Caco-2 (cell line): ENCODE measurements at regions not wholly inside any gene's neighbourhood (a gene's known extent, or its start where the extent isn't known, plus 50 kb on each side); places are given as distances from the start of the nearest gene placed in this dataset.

Source experiments
- BruUV-seq: library from RNA; stranded (reverse); fragments of 400-500 nt; replicated peaks from 2 replicates; lab custom pipeline; 2021; lab: Mats Ljungman, UMichigan
- CTCF ChIA-PET: fragments of 300-600 bp; sonication (Branson Sonifier 250); formaldehyde crosslinking; loops from one replicate; lab custom pipeline; 2022; ENCODE audit warnings: antibody characterized with exemption; lab: Charles Lee
- POLR2A ChIA-PET: fragments of 300-600 bp; sonication (Branson Sonifier 250); formaldehyde crosslinking; loops from one replicate; lab custom pipeline; 2022; ENCODE audit warnings: antibody characterized with exemption; lab: Charles Lee
- DNase-seq, 2 experiments: peaks; one replicate each; pipeline versions ENCODE4 v3.0.0 to v3.0.0-alpha.2; 2020 to 2022
- H3K27me3 ChIP-seq: replicated peaks from 2 replicates; pipeline ENCODE4 v1.6.0; 2011; ENCODE audit warnings: low read length; ENCODE audit not compliant: control insufficient read depth, insufficient read depth
- H3K36me3 ChIP-seq: 2 replicates; pipeline ENCODE4 v1.5.1; 2011; ENCODE audit warnings: low read length; ENCODE audit not compliant: control insufficient read depth, insufficient read depth
- H3K4me1 ChIP-seq: fragments of 250-450 bp; sonication (Bioruptor Pico); 2 replicates; pipeline ENCODE4 v1.5.1; 2020; ENCODE audit warnings: mild to moderate bottlenecking
- H3K4me3 ChIP-seq: 2 replicates; pipeline ENCODE4 v1.5.1; 2011; ENCODE audit warnings: low read depth, mild to moderate bottlenecking, control low read depth, low read length
- H3K9me3 ChIP-seq: fragments of 250-450 bp; sonication (Bioruptor Pico); 2 replicates; pipeline ENCODE4 v1.5.1; 2020; ENCODE audit warnings: mild to moderate bottlenecking, moderate library complexity
- H3K27ac Mint-ChIP-seq: one replicate; pipeline ENCODE4 v1.8.0; 2022; ENCODE audit warnings: mixed read lengths; ENCODE audit not compliant: unreplicated experiment
- H3K27me3 Mint-ChIP-seq: one replicate; pipeline ENCODE4 v1.8.0; 2022; ENCODE audit warnings: mixed read lengths; ENCODE audit not compliant: insufficient read depth, unreplicated experiment
- H3K36me3 Mint-ChIP-seq: one replicate; pipeline ENCODE4 v1.8.0; 2022; ENCODE audit warnings: mild to moderate bottlenecking, mixed read lengths; ENCODE audit not compliant: insufficient read depth, unreplicated experiment
- H3K4me1 Mint-ChIP-seq: one replicate; pipeline ENCODE4 v1.8.0; 2022; ENCODE audit warnings: low read depth, mixed read lengths; ENCODE audit not compliant: unreplicated experiment
- H3K4me3 Mint-ChIP-seq: one replicate; pipeline ENCODE4 v1.8.0; 2022; ENCODE audit warnings: mild to moderate bottlenecking, moderate library complexity, mixed read lengths; ENCODE audit not compliant: unreplicated experiment
- H3K9me3 Mint-ChIP-seq: one replicate; pipeline ENCODE4 v1.8.0; 2022; ENCODE audit warnings: mixed read lengths; ENCODE audit not compliant: unreplicated experiment
- CTCF ChIP-seq, 2 experiments: fragments of 200-600 bp in 1 of 2; IDR thresholded peaks; 1 replicate in 1 of 2; 2 replicates in 1 of 2; pipeline versions ENCODE4 v1.5.1 to v1.8.0; 2011 to 2022; ENCODE audit warnings: antibody characterized with exemption in 1 of 2, control low read depth in 1 of 2, inconsistent platforms in 1 of 2, low read depth in 1 of 2, low read length in 1 of 2, mild to moderate bottlenecking in 1 of 2, moderate library complexity in 1 of 2; ENCODE audit not compliant: insufficient read depth in 1 of 2, severe bottlenecking in 1 of 2, unreplicated experiment in 1 of 2
- intact Hi-C: fragments of 100-400 bp; cut with micrococcal nuclease; formaldehyde crosslinking; loops from one replicate; pipeline ENCODE4 v1.10.0; 2022; ENCODE audit not compliant: unreplicated experiment

GRCh38 chr13:26498656-26499601 is 58.6 kb upstream of the WASF3 start:
- no peak overlapping the region for H3K4me3 Mint-ChIP-seq
- Histone ChIP-seq H3K9me3 (no peaks in the 10 kb centered on the region), H3K36me3 (no peaks in the 10 kb centered on the region), H3K4me1 (no peaks in the 10 kb centered on the region), H3K4me3 (no peak overlapping the region), H3K27me3 (no peaks in the 10 kb centered on the region)
- POLR2A ChIA-PET: no interaction called here
- BruUV-seq: no TSS peak
- CTCF ChIA-PET: interaction anchor here (6.2 kb wide), 1 partner anchor 313 kb away, joined by 111 read pairs; no protein-coding TSS in a partner anchor
- H3K36me3 Mint-ChIP-seq: no peaks in the 10 kb centered on the region
- no peaks in the 10 kb centered on the region for H3K9me3 Mint-ChIP-seq
- no peaks in the 10 kb centered on the region for H3K4me1 Mint-ChIP-seq
- H3K27me3 Mint-ChIP-seq: peaks cover 4% of the 10 kb centered on the region
- H3K27ac Mint-ChIP-seq: no peak overlapping the region
- intact Hi-C loops: loop anchor here (5.0 kb wide), 2 partner anchors 122 to 128 kb away; no protein-coding TSS in a partner anchor
- TF ChIP-seq CTCF (IDR thresholded peaks at IDR 0.05; ENCODE audit: insufficient read depth in 1 of 2, low read depth in 1 of 2, low read length in 1 of 2, severe bottlenecking in 1 of 2, unreplicated experiment in 1 of 2): peak; percentile 12 to 50
- DNase-seq: peak; percentile 51 to 57

GRCh38 chr13:26500618-26501320 is 56.7 kb upstream of the WASF3 start:
- H3K27ac Mint-ChIP-seq: no peak overlapping the region
- POLR2A ChIA-PET: no interaction called here
- no TSS peak for BruUV-seq
- CTCF ChIA-PET: interaction anchor here (1.1 kb wide), 1 partner anchor 315 kb away, joined by 3 read pairs; no protein-coding TSS in a partner anchor
- Histone ChIP-seq H3K4me3 (no peak overlapping the region), H3K9me3 (no peaks in the 10 kb centered on the region), H3K27me3 (no peaks in the 10 kb centered on the region), H3K36me3 (no peaks in the 10 kb centered on the region), H3K4me1 (no peaks in the 10 kb centered on the region)
- no peak overlapping the region for H3K4me3 Mint-ChIP-seq
- H3K9me3 Mint-ChIP-seq: no peaks in the 10 kb centered on the region
- TF ChIP-seq CTCF (IDR thresholded peaks at IDR 0.05; ENCODE audit: insufficient read depth in 1 of 2, low read depth in 1 of 2, low read length in 1 of 2, severe bottlenecking in 1 of 2, unreplicated experiment in 1 of 2): no peak
- peaks cover 6% of the 10 kb centered on the region for H3K27me3 Mint-ChIP-seq
- DNase-seq: no peak
- intact Hi-C loops: no loop called here
- no peaks in the 10 kb centered on the region for H3K36me3 Mint-ChIP-seq
- H3K4me1 Mint-ChIP-seq: no peaks in the 10 kb centered on the region

GRCh38 chr13:26501641-26502040 is 55.8 kb upstream of the WASF3 start:
- H3K27me3 ChIP-seq: no peaks in the 10 kb centered on the region
- BruUV-seq: no TSS peak
- Mint-ChIP-seq H3K27ac (no peak overlapping the region), H3K4me3 (no peak overlapping the region), H3K9me3 (peaks cover 2% of the 10 kb centered on the region), H3K27me3 (peaks cover 6% of the 10 kb centered on the region), H3K4me1 (no peaks in the 10 kb centered on the region), H3K36me3 (no peaks in the 10 kb centered on the region)
- H3K36me3 ChIP-seq: no peaks in the 10 kb centered on the region
- intact Hi-C loops: no loop called here
- H3K4me1 ChIP-seq: no peaks in the 10 kb centered on the region
- TF ChIP-seq CTCF (IDR thresholded peaks at IDR 0.05; ENCODE audit: insufficient read depth in 1 of 2, low read depth in 1 of 2, low read length in 1 of 2, severe bottlenecking in 1 of 2, unreplicated experiment in 1 of 2): no peak
- no peaks in the 10 kb centered on the region for H3K9me3 ChIP-seq
- H3K4me3 ChIP-seq: no peak overlapping the region
- ChIA-PET POLR2A (no interaction called here), CTCF (interaction anchor here (0.6 to 1.1 kb wide), 4 partner anchors 104 to 317 kb away, joined by 3 to 6 read pairs (median 4); no protein-coding TSS in a partner anchor)
- DNase-seq: no peak
